RWPE2 (cell line): ENCODE measurements at regions not wholly inside any gene's neighbourhood (a gene's known extent, or its start where the extent isn't known, plus 50 kb on each side); places are given as distances from the start of the nearest gene placed in this dataset.

ENCODE experiments used
- ATAC-seq: fragments of 200-7000 bp; cut with Tn5 transposase; 3 replicates; pipeline ENCODE4 v1.9.1; 2021; ENCODE audit warnings: low read depth
- DNase-seq: peaks from one replicate; pipeline ENCODE4 v3.0.0-alpha.2; 2020; ENCODE audit warnings: low spot score
- H3K27ac ChIP-seq: fragments of 450-650 bp; 2 replicates; pipeline ENCODE4 v1.5.1; 2017; ENCODE audit warnings: mild to moderate bottlenecking; ENCODE audit not compliant: poor library complexity, severe bottlenecking
- H3K27me3 ChIP-seq: fragments of 250-450 bp; sonication (Bioruptor Pico); 2 replicates; pipeline ENCODE4 v1.5.1; 2021; ENCODE audit warnings: mild to moderate bottlenecking, moderate library complexity; ENCODE audit not compliant: insufficient read depth, poor library complexity, severe bottlenecking
- H3K36me3 ChIP-seq: fragments of 250-450 bp; sonication (Bioruptor Pico); 2 replicates; pipeline ENCODE4 v1.5.1; 2020; ENCODE audit warnings: low read depth, mild to moderate bottlenecking, moderate library complexity
- H3K4me1 ChIP-seq: fragments of 250-450 bp; sonication (Bioruptor Pico); 2 replicates; pipeline ENCODE4 v1.5.1; 2021; ENCODE audit warnings: mild to moderate bottlenecking, moderate library complexity; ENCODE audit not compliant: insufficient read depth, poor library complexity, severe bottlenecking
- H3K4me3 ChIP-seq: fragments of 250-450 bp; sonication (Bioruptor Pico); 2 replicates; pipeline ENCODE4 v1.5.1; 2021; ENCODE audit warnings: mild to moderate bottlenecking, moderate library complexity; ENCODE audit not compliant: severe bottlenecking
- H3K9me3 ChIP-seq: fragments of 250-450 bp; sonication (Bioruptor Pico); 2 replicates; pipeline ENCODE4 v1.5.1; 2021; ENCODE audit warnings: mild to moderate bottlenecking, moderate library complexity; ENCODE audit not compliant: severe bottlenecking
- TF ChIP-seq, protein P1 (sequence below): fragments of 450-650 bp; IDR thresholded peaks from one replicate; pipeline ENCODE4 v1.5.1; 2017; ENCODE audit warnings: mild to moderate bottlenecking, moderate library complexity; ENCODE audit not compliant: poor library complexity, severe bottlenecking

- H3K4me3 ChIP-seq = no peak overlapping the region
- no peak for DNase-seq
- no peaks in the 10 kb centered on the region for H3K9me3 ChIP-seq
- H3K27ac ChIP-seq = no peak overlapping the region
- no peaks in the 10 kb centered on the region for H3K36me3 ChIP-seq
- ATAC-seq = no peak
- no peaks in the 10 kb centered on the region for H3K27me3 ChIP-seq
- TF ChIP-seq, protein P1, sequence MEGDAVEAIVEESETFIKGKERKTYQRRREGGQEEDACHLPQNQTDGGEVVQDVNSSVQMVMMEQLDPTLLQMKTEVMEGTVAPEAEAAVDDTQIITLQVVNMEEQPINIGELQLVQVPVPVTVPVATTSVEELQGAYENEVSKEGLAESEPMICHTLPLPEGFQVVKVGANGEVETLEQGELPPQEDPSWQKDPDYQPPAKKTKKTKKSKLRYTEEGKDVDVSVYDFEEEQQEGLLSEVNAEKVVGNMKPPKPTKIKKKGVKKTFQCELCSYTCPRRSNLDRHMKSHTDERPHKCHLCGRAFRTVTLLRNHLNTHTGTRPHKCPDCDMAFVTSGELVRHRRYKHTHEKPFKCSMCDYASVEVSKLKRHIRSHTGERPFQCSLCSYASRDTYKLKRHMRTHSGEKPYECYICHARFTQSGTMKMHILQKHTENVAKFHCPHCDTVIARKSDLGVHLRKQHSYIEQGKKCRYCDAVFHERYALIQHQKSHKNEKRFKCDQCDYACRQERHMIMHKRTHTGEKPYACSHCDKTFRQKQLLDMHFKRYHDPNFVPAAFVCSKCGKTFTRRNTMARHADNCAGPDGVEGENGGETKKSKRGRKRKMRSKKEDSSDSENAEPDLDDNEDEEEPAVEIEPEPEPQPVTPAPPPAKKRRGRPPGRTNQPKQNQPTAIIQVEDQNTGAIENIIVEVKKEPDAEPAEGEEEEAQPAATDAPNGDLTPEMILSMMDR = no peak
- H3K4me1 ChIP-seq = no peaks in the 10 kb centered on the region
Measured at GRCh38 chr3:31086148-31086547, 191.7 kb upstream of the GADL1 start.

- Histone ChIP-seq H3K27me3 (no peaks in the 10 kb centered on the region), H3K27ac (no peak overlapping the region), H3K4me3 (no peak overlapping the region), H3K9me3 (no peaks in the 10 kb centered on the region), H3K4me1 (no peaks in the 10 kb centered on the region), H3K36me3 (no peaks in the 10 kb centered on the region)
- ATAC-seq = no peak
- no peak for DNase-seq
- TF ChIP-seq, protein P1 = no peak
Measured at GRCh38 chr3:31086698-31087097, 192.2 kb upstream of the GADL1 start.

GRCh38 chr3:31091748-31092147, 197.3 kb upstream of the GADL1 start:
- DNase-seq (no peak), ATAC-seq (no peak)
- Histone ChIP-seq H3K36me3 (no peaks in the 10 kb centered on the region), H3K27ac (no peak overlapping the region), H3K27me3 (no peaks in the 10 kb centered on the region), H3K9me3 (no peaks in the 10 kb centered on the region), H3K4me3 (no peak overlapping the region), H3K4me1 (no peaks in the 10 kb centered on the region)
- TF ChIP-seq, protein P1 = no peak

GRCh38 chr3:31092748-31093589, 198.5 kb upstream of the GADL1 start:
- Histone ChIP-seq H3K4me1 (no peaks in the 10 kb centered on the region), H3K27ac (no peak overlapping the region)
- no peak for DNase-seq

More at GRCh38 chr3:31092748-31093589, 198.5 kb upstream of the GADL1 start:
- no peak for ATAC-seq
- H3K36me3 ChIP-seq = no peaks in the 10 kb centered on the region
- TF ChIP-seq, protein P1 = no peak
- H3K27me3 ChIP-seq = no peaks in the 10 kb centered on the region
- no peak overlapping the region for H3K4me3 ChIP-seq
- H3K9me3 ChIP-seq = no peaks in the 10 kb centered on the region
